VCaP (cell line): ENCODE measurements at regions not wholly inside any gene's neighbourhood (a gene's known extent, or its start where the extent isn't known, plus 50 kb on each side); places are given as distances from the start of the nearest gene placed in this dataset.

Source experiments
- H3K27ac ChIP-seq: fragments of 450-650 bp; 2 replicates; pipeline ENCODE4 v1.5.1; 2017
- CTCF ChIP-seq: fragments of 450-650 bp; conservative IDR thresholded peaks from 2 replicates; pipeline ENCODE4 v1.5.1; 2017; ENCODE audit warnings: mild to moderate bottlenecking, moderate library complexity

DNA sequence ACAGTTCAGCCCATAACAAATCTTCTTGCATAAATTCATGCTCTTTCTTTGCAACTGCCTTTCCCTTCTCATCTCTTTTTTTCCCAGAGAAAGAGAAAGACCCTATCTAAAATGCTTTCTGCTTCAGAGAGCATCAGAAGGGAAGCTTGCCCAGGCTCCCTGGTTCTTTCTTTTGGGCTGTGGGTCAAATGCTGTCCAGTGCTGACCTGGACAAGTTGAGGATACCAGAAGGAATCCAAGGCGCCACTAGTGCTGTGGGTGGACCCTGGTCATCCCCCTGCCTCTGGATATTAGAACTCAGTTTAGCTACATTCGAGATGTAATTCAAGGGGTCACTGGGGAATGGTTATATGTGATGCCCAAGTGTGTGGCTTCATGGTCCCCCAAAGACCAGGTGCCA, 411.6 kb downstream of the RPS24 start:
- H3K27ac ChIP-seq = no peak overlapping the region
- no peak for TF ChIP-seq CTCF

DNA sequence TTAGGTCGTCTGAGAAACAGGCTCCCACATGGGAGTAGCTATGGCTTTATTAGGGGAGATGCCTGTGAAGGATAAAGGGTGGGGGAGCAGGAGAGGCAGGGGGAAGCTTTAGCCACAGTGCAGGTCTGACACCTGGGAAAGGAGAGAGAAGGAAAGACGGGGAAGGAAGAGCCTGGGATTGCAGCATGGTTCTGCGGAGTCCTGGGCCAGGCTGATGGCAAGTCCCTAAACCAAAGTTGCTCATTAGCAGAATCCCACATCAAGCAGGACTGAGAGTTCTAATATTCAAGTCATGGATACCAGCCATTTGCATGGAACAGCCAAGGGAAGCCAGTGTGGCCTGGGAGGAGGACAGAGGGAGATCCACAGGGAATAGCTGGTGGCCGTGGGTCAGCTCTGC, 414.8 kb downstream of the RPS24 start:
- TF ChIP-seq CTCF = no peak

GRCh38 chr10:78448994-78449418, 415.3 kb downstream of the RPS24 start:
- no peak for TF ChIP-seq CTCF
- no peak overlapping the region for H3K27ac ChIP-seq

More for the DNA sequence above, 414.8 kb downstream of the RPS24 start:
- no peak overlapping the region for H3K27ac ChIP-seq

DNA sequence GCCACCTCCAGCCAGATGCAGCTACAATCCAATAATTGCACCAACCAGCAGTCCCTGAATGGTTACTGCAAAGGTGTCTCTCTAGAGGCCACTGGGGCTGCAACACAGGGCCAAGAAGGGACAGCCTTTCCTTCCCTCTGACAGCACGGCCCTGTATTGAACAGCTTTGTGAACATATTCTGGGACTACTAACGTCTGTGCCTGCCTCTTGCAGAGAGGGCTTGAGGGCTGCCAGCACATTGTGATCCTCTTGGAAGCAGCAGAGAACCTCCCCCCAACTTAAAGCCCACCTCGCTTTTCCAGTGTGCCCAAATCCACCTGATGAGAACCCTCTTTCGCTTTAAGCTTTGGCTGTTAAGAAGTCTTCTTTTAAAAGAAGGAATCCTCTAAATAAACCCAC, 415.9 kb downstream of the RPS24 start:
- TF ChIP-seq CTCF = no peak
- no peak overlapping the region for H3K27ac ChIP-seq

GRCh38 chr10:78450239-78450638, 416.6 kb downstream of the RPS24 start:
- no peak overlapping the region for H3K27ac ChIP-seq
- TF ChIP-seq CTCF = no peak

- no peak overlapping the region for H3K27ac ChIP-seq
- TF ChIP-seq CTCF = no peak
Measured at GRCh38 chr10:78450807-78451485, 417.3 kb downstream of the RPS24 start.

GRCh38 chr10:78451592-78451991, 417.9 kb downstream of the RPS24 start:
- TF ChIP-seq CTCF = no peak
- H3K27ac ChIP-seq = no peak overlapping the region
